Esophagus squamous epithelium (tissue), 5 donors: ENCODE measurements at regions not wholly inside any gene's neighbourhood (a gene's known extent, or its start where the extent isn't known, plus 50 kb on each side); places are given as distances from the start of the nearest gene placed in this dataset.

Source experiments
- DNase-seq: peaks from one replicate; lab custom pipeline; 2025; lab: John Stamatoyannopoulos, UW
- H3K27ac ChIP-seq, 4 donors: fragments of 200-600 bp; sonication (generic); one replicate each; pipeline ENCODE4 v1.5.1; 2016 to 2019; ENCODE audit warnings: mild to moderate bottlenecking in 1 of 4
- H3K27me3 ChIP-seq, 4 donors: fragments of 200-600 bp; sonication (generic); 1 replicate in 3 of 4; 2 replicates in 1 of 4; pipeline versions ENCODE4 v1.5.1 to v1.6.0; 2017 to 2021; ENCODE audit warnings: antibody characterized with exemption in 1 of 4
- H3K36me3 ChIP-seq, 3 donors: fragments of 200-600 bp; sonication (generic); one replicate each; pipeline ENCODE4 v1.5.1; 2016 to 2019
- H3K4me1 ChIP-seq, 3 donors: fragments of 200-600 bp; sonication (generic); one replicate each; pipeline ENCODE4 v1.5.1; 2017 to 2019
- H3K4me3 ChIP-seq, 4 donors: fragments of 200-600 bp; sonication (generic); 1 replicate in 3 of 4; 2 replicates in 1 of 4; pipeline ENCODE4 v1.5.1; 2016 to 2019; ENCODE audit warnings: mild to moderate bottlenecking in 2 of 4, moderate library complexity in 1 of 4
- H3K9me3 ChIP-seq, 3 donors: fragments of 200-600 bp; sonication (generic); one replicate each; pipeline ENCODE4 v1.5.1; 2016 to 2019
- POLR2A ChIP-seq, 4 donors: fragments of 450-650 bp; IDR thresholded peaks; one replicate each; pipeline ENCODE4 v1.6.1; 2017; ENCODE audit warnings: antibody characterized with exemption in 4 of 4, mild to moderate bottlenecking in 4 of 4, moderate library complexity in 3 of 4
- WGBS, 2 donors: methylation state at CpG; one replicate each; pipeline ENCODE4 v1.1.5; 2018; 5-methylcytosine and 5-hydroxymethylcytosine counted together
- intact Hi-C: fragments of 100-400 bp; cut with DNase I; formaldehyde crosslinking; loops from one replicate; pipeline ENCODE4 v1.15.0; 2022
- TF ChIP-seq, protein P1 (sequence below), 6 experiments: fragments of 450-650 bp in 4 of 6; fragments of 200-600 bp in 2 of 6; sonication (generic) in 2 of 6; IDR thresholded peaks; one replicate each; pipeline ENCODE4 v1.5.1; 2016 to 2019; ENCODE audit warnings: antibody characterized with exemption in 6 of 6, mild to moderate bottlenecking in 4 of 6, moderate library complexity in 4 of 6
- donor health status: DM: yes; HTN: yes; CAD: no.

DNA sequence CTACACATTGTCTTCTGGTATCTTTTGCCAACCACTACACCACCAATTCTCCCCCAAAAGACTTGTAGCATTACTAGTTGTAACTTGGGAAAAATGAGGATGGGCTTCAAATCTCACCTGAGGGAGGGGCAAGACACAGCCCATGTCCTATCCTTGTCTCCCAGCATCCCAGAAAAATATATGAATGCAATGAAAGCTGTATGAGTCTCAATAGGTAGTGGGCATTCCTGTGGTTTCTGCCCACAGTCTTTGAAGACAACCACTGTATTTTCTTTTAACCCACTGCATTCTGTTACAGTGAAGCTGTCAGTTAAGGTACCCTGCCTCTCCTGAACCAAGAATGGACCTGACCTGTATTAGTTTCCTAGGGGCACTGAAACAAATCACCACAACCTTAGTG is 336.2 kb upstream of the TMPO start:
- Histone ChIP-seq H3K27me3 (no peaks in the 10 kb centered on the region), H3K4me1 (no peaks in the 10 kb centered on the region), H3K9me3 (no peaks in the 10 kb centered on the region), H3K27ac (no peak overlapping the region), H3K36me3 (no peaks in the 10 kb centered on the region), H3K4me3 (no peak overlapping the region)
- DNase-seq, result no peak
- TF ChIP-seq, protein P1, sequence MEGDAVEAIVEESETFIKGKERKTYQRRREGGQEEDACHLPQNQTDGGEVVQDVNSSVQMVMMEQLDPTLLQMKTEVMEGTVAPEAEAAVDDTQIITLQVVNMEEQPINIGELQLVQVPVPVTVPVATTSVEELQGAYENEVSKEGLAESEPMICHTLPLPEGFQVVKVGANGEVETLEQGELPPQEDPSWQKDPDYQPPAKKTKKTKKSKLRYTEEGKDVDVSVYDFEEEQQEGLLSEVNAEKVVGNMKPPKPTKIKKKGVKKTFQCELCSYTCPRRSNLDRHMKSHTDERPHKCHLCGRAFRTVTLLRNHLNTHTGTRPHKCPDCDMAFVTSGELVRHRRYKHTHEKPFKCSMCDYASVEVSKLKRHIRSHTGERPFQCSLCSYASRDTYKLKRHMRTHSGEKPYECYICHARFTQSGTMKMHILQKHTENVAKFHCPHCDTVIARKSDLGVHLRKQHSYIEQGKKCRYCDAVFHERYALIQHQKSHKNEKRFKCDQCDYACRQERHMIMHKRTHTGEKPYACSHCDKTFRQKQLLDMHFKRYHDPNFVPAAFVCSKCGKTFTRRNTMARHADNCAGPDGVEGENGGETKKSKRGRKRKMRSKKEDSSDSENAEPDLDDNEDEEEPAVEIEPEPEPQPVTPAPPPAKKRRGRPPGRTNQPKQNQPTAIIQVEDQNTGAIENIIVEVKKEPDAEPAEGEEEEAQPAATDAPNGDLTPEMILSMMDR (IDR thresholded peaks at IDR 0.05), result no peak
- no peak for TF ChIP-seq POLR2A (IDR thresholded peaks at IDR 0.05)
- intact Hi-C loops, result no loop called here

DNA sequence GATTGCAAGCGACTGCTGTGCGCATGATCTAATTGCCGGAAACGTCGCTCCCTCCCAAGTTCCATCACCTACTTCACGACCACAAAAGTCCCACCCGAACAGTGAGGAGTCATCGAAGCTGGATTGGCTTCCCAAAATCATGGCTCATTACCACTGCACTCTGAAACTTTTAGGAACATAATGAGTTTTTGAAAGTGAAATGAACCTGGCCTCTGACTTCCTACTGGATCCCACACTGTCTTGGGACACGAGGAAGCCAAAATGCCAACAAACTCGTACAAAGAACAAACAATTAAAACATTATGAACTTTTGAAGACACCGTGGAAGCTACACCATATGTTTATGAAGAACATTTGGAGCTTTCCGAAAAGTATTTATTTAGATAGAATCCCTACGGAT is 334.8 kb upstream of the TMPO start:
- no peak for TF ChIP-seq POLR2A (IDR thresholded peaks at IDR 0.05)
- TF ChIP-seq, protein P1 (IDR thresholded peaks at IDR 0.05), result no peak
- intact Hi-C loops, result no loop called here
- Histone ChIP-seq H3K4me3 (no peak overlapping the region), H3K27me3 (no peaks in the 10 kb centered on the region), H3K9me3 (no peaks in the 10 kb centered on the region), H3K27ac (no peak overlapping the region), H3K36me3 (no peaks in the 10 kb centered on the region), H3K4me1 (no peaks in the 10 kb centered on the region)
- no peak for DNase-seq
- WGBS, 2 donors, result 69 to 74% methylated on average over 13 of the region's 13 CpGs

DNA sequence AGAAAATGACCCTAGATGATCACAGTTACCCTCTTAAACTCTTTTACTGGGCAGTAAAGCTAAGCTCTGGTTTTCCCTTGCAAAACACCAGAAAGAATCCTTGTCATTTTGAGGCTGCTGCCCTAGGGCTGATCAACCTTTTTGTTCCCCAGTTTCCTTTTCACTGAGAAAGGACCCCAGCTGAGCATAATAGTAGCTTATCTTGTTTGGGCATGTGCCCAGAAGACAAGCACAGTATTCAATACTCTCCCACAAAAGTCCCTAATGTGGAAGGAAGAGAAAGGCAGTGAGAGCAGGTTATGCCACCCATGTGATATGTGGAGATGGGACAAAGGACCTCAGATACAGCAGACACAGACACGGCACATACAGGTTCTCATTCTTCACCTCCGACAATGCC is 332.6 kb upstream of the TMPO start:
- DNase-seq, result no peak
- Histone ChIP-seq H3K9me3 (no peaks in the 10 kb centered on the region), H3K27me3 (no peaks in the 10 kb centered on the region), H3K4me3 (no peak overlapping the region), H3K4me1 (no peaks in the 10 kb centered on the region), H3K27ac (no peak overlapping the region), H3K36me3 (no peaks in the 10 kb centered on the region)
- intact Hi-C loops, result no loop called here
- TF ChIP-seq POLR2A (IDR thresholded peaks at IDR 0.05), result no peak
- TF ChIP-seq, protein P1 (IDR thresholded peaks at IDR 0.05), result no peak
- WGBS, 2 donors, result 69 to 70% methylated on average over 2 of the region's 2 CpGs

DNA sequence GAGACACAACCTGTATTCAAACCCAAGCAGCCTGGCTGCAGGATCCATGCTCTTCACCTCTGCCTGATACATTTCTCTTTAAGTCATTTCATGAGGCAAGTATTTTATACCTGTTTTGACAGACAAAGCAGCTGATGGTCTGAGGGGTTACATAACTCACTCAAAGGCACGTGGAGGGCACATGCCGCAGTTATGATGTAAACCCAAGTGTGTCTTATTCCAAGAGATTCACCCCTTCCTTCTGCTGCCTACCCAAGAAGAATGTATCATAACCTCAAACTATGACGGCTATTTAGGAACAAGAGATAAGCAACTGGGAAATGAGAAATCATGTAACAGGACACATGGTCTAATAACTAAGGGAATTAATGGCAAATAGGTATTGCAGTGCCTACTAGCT is 329.8 kb upstream of the TMPO start:
- no peak for TF ChIP-seq POLR2A (IDR thresholded peaks at IDR 0.05)
- TF ChIP-seq, protein P1 (IDR thresholded peaks at IDR 0.05), result no peak
- intact Hi-C loops, result no loop called here
- H3K9me3 ChIP-seq, result no peaks in the 10 kb centered on the region
- 65 to 67% methylated on average over 3 of the region's 3 CpGs for WGBS, 2 donors
- H3K4me1 ChIP-seq, result no peaks in the 10 kb centered on the region
- no peak overlapping the region for H3K27ac ChIP-seq
- DNase-seq, result no peak
- H3K36me3 ChIP-seq, result no peaks in the 10 kb centered on the region
- H3K27me3 ChIP-seq, result no peaks in the 10 kb centered on the region
- no peak overlapping the region for H3K4me3 ChIP-seq

DNA sequence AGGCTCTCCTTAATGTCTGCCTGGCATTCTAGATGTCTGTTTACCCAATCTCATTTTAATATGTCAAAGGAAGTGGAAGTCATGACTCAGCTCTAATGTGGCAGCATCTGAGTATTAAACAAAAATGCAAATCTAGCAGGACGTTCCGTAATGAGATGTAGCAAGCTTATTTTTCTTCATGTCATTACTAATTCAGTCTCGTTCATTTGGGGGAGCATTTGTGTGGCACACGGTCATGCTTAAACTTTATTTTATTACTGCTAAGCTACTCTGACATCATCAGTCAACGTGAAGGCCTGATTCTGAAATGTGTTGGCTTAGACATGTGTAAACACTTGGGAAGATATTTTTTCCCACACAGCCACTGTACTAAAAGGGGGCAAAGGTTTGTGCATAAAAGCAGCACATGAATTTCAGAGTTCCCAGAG is 326.7 kb upstream of the TMPO start:
- no peaks in the 10 kb centered on the region for H3K27me3 ChIP-seq
- H3K9me3 ChIP-seq, result no peaks in the 10 kb centered on the region
- no peak overlapping the region for H3K27ac ChIP-seq
- no peaks in the 10 kb centered on the region for H3K4me1 ChIP-seq
- no peak overlapping the region for H3K4me3 ChIP-seq
- 39 to 40% methylated on average over 5 of the region's 5 CpGs for WGBS, 2 donors
- DNase-seq, result no peak
- no peak for TF ChIP-seq POLR2A (IDR thresholded peaks at IDR 0.05)
- TF ChIP-seq, protein P1 (IDR thresholded peaks at IDR 0.05), result no peak
- no peaks in the 10 kb centered on the region for H3K36me3 ChIP-seq
- intact Hi-C loops, result no loop called here
